ENCODE measurements at regions not wholly inside any gene's neighbourhood (a gene's known extent, or its start where the extent isn't known, plus 50 kb on each side); places are given as distances from the start of the nearest gene placed in this dataset.

- TF ChIP-seq RXRA (IDR thresholded peaks at IDR 0.05) (no peak), ZBTB33 (IDR thresholded peaks at IDR 0.05) (no peak), EGR1 (IDR thresholded peaks at IDR 0.05; ENCODE audit: low read depth in 2 of 2) (no peak), HNF4A (conservative IDR thresholded peaks at IDR 0.05) (no peak), NR2F2 (IDR thresholded peaks at IDR 0.05) (no peak), HNF4G (IDR thresholded peaks at IDR 0.05) (no peak), TAF1 (conservative IDR thresholded peaks at IDR 0.05) (no peak)
Observed at GRCh38 chr15:69860921-69861320, 236.8 kb downstream of the TLE3 start (continued).

DNA sequence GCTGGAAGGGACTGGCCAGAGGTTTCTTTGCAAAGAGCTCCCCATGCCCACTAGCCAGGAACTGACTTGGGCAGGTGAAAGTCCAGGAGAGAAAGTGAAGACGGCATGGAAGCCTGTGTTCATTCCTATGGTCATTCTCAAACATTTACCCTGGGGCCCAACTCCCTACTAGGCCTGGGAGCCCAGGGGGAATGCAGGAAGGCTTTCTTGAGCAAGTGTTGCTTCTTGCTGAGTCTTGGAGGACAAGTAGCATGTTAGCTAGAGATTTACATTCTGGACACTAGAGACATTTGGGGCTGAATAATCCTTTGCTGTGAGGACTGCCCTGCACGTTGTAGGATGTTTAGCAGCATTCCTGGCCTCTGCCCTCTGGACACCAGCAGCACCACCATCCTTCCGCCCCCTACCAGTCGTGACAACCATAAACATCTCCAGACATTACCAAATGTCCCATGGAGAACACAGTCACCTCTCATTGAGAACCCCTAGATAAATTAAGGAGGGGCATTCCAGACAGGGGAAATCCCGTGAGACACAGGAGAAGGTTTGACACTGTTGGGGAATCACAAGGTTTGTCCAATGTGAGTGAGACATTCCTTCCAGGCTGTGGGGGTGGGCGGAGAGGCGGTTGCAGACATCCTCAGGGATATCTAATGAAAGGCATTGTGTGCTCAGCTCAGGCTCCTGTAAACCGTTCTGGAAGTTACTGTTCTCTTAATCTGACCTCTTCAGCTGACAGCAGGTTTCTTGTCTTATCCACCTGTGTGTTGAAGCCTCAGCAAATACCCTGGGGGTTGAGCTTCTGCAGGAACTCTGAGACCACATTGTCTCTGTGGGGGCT, 236.2 kb downstream of the TLE3 start:
- no peaks in the 10 kb centered on the region for H3K4me1 ChIP-seq (ENCODE audit: control insufficient read depth in 4 of 4, insufficient read depth in 4 of 4, low read length in 3 of 4)
- TF ChIP-seq RAD21 (IDR thresholded peaks at IDR 0.05), result no peak
- no peak for TF ChIP-seq CTCF (IDR thresholded peaks at IDR 0.05; ENCODE audit: low read depth, low read length, missing input control)
- TF ChIP-seq HNF4G (IDR thresholded peaks at IDR 0.05), result no peak
- TF ChIP-seq MAX (IDR thresholded peaks at IDR 0.05), result no peak
- TF ChIP-seq FOXA2 (IDR thresholded peaks at IDR 0.05), result no peak
- TF ChIP-seq HNF4A (conservative IDR thresholded peaks at IDR 0.05), result no peak
- TF ChIP-seq SP1 (IDR thresholded peaks at IDR 0.05), result no peak
- TF ChIP-seq JUND (IDR thresholded peaks at IDR 0.05), result no peak
- no peak for TF ChIP-seq EGR1 (IDR thresholded peaks at IDR 0.05; ENCODE audit: low read depth in 2 of 2)
- no peak for TF ChIP-seq RXRA (IDR thresholded peaks at IDR 0.05)
- no peak for TF ChIP-seq GABPA (IDR thresholded peaks at IDR 0.05 in 1 of 2, conservative IDR thresholded peaks at IDR 0.05 in 1 of 2)
- TF ChIP-seq TAF1 (conservative IDR thresholded peaks at IDR 0.05), result no peak
- TF ChIP-seq REST (IDR thresholded peaks at IDR 0.05), result no peak
- TF ChIP-seq, protein P1, sequence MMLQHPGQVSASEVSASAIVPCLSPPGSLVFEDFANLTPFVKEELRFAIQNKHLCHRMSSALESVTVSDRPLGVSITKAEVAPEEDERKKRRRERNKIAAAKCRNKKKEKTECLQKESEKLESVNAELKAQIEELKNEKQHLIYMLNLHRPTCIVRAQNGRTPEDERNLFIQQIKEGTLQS (IDR thresholded peaks at IDR 0.05), result no peak
- no peak for TF ChIP-seq ZBTB33 (IDR thresholded peaks at IDR 0.05)
- TF ChIP-seq YY1 (IDR thresholded peaks at IDR 0.05), result no peak
- TF ChIP-seq FOXA1 (IDR thresholded peaks at IDR 0.05), result no peak
- TF ChIP-seq NR2F2 (IDR thresholded peaks at IDR 0.05), result no peak
- H3K36me3 ChIP-seq (ENCODE audit: control insufficient read depth in 4 of 4, insufficient read depth in 3 of 4, low read depth in 1 of 4, low read length in 3 of 4), result no peaks in the 10 kb centered on the region
- no peaks in the 10 kb centered on the region for H3K9me3 ChIP-seq (ENCODE audit: control insufficient read depth in 4 of 4, low read length in 3 of 4)
- no peak overlapping the region for H3K4me3 ChIP-seq (ENCODE audit: low read depth in 1 of 3, low read length in 3 of 3)
- H3K27me3 ChIP-seq (ENCODE audit: control insufficient read depth in 4 of 4, insufficient read depth in 4 of 4, low read length in 3 of 4), result peaks cover 0 to 5% (median 0%) of the 10 kb centered on the region in 4 donors
- H3K9ac ChIP-seq (ENCODE audit: low read depth in 1 of 2, low read length in 2 of 2), result no peak overlapping the region
- H3K27ac ChIP-seq (ENCODE audit: low read depth in 1 of 2, low read length in 2 of 2), result no peak overlapping the region
- no peak for DNase-seq (ENCODE audit: low spot score)
- 44% methylated on average over 8 of the region's 8 CpGs for WGBS

Data from liver (tissue), 8 donors.